Brain microvascular endothelial cell (primary cell): ENCODE measurements at regions not wholly inside any gene's neighbourhood (a gene's known extent, or its start where the extent isn't known, plus 50 kb on each side); places are given as distances from the start of the nearest gene placed in this dataset.
"Not testable (repeated sequence)": the region's sequence is repeated elsewhere in the genome, so short reads cannot be mapped to it uniquely, and the experiment has no call there.

Source experiments
- DNase-seq: peaks from one replicate; pipeline ENCODE4 v3.0.0-alpha.2; 2020
- H3K27ac ChIP-seq: fragments of 250-450 bp; sonication (Bioruptor Pico); 2 replicates; pipeline ENCODE4 v1.5.1; 2020; ENCODE audit warnings: mild to moderate bottlenecking, moderate library complexity
- H3K27me3 ChIP-seq: fragments of 250-450 bp; sonication (Bioruptor Pico); replicated peaks from 2 replicates; pipeline ENCODE4 v1.5.1; 2020; ENCODE audit warnings: mild to moderate bottlenecking
- H3K36me3 ChIP-seq: fragments of 250-450 bp; sonication (Bioruptor Pico); replicated peaks from 2 replicates; pipeline ENCODE4 v1.5.1; 2020; ENCODE audit warnings: mild to moderate bottlenecking
- H3K4me3 ChIP-seq: 2 replicates; pipeline ENCODE4 v1.5.1; 2011; ENCODE audit warnings: low read depth, mild to moderate bottlenecking, control low read depth, low read length, moderate library complexity
- in situ Hi-C: cut with HindIII; loops from 2 replicates; pipeline ENCODE4 v1.10.0; 2017; ENCODE audit warnings: low sequenced_read_pairs, low pct_ligation_motif_present
- TF ChIP-seq, protein P1 (sequence below): IDR thresholded peaks from 2 replicates; pipeline ENCODE4 v1.5.1; 2011; ENCODE audit warnings: low read depth, mild to moderate bottlenecking, moderate library complexity, low read length, control low read depth, inconsistent platforms; ENCODE audit errors: missing control alignments

GRCh38 chr3:124636863-124637296, 93.4 kb upstream of the UMPS start:
- H3K27me3 ChIP-seq: no peaks in the 10 kb centered on the region
- H3K4me3 ChIP-seq: no peak overlapping the region
- TF ChIP-seq, protein P1, sequence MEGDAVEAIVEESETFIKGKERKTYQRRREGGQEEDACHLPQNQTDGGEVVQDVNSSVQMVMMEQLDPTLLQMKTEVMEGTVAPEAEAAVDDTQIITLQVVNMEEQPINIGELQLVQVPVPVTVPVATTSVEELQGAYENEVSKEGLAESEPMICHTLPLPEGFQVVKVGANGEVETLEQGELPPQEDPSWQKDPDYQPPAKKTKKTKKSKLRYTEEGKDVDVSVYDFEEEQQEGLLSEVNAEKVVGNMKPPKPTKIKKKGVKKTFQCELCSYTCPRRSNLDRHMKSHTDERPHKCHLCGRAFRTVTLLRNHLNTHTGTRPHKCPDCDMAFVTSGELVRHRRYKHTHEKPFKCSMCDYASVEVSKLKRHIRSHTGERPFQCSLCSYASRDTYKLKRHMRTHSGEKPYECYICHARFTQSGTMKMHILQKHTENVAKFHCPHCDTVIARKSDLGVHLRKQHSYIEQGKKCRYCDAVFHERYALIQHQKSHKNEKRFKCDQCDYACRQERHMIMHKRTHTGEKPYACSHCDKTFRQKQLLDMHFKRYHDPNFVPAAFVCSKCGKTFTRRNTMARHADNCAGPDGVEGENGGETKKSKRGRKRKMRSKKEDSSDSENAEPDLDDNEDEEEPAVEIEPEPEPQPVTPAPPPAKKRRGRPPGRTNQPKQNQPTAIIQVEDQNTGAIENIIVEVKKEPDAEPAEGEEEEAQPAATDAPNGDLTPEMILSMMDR: no peak
- H3K36me3 ChIP-seq: no peaks in the 10 kb centered on the region
- DNase-seq: no peak
- in situ Hi-C loops: no loop called here
- no peak overlapping the region for H3K27ac ChIP-seq

DNA sequence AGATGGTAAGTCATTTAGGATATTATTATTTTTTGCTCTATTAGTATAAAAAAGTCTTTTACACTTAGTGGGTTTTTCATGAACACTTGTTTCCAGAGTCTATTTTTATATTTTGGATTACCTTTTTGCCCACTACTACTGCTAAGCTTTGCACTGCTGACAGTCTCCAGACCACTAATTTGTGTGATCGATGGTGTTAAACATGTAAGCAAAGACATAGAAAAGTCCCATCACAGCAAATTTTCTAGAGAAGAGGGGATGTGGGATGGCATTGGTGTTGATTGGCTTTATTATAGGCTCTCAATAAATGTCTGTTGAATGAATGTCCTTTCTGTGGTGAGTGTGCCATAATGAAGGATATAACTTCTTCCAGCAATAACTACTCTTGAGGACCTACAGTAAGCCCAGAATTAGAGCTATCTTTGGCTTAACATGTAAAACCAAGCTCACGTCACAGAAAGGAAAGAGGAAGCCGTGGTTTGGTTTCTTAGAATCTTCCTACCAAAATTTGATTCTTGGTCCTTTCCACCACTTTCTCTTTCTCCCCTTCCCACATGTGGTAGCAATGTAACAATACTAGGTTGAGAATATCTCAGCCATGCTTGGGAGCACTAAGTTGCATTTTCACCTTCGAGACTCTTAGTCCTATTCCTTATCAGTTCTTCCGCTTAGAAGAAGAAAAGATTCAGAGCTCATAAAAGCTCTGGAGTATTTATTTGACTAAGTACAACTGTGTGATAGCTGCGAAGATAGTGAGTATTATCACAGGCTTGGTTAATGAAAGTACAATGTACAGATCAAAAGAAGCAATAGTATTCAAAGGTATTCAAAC, 90.6 kb upstream of the UMPS start:
- DNase-seq: no peak
- Histone ChIP-seq H3K27ac (no peak overlapping the region), H3K27me3 (no peaks in the 10 kb centered on the region), H3K36me3 (no peaks in the 10 kb centered on the region), H3K4me3 (no peak overlapping the region)
- in situ Hi-C loops: no loop called here
- TF ChIP-seq, protein P1: no peak

GRCh38 chr3:124640635-124641306, 89.5 kb upstream of the UMPS start:
- TF ChIP-seq, protein P1: no peak
- H3K27ac ChIP-seq: no peak overlapping the region
- H3K27me3 ChIP-seq: no peaks in the 10 kb centered on the region
- DNase-seq: no peak
- no peaks in the 10 kb centered on the region for H3K36me3 ChIP-seq
- in situ Hi-C loops: no loop called here
- H3K4me3 ChIP-seq: no peak overlapping the region

DNA sequence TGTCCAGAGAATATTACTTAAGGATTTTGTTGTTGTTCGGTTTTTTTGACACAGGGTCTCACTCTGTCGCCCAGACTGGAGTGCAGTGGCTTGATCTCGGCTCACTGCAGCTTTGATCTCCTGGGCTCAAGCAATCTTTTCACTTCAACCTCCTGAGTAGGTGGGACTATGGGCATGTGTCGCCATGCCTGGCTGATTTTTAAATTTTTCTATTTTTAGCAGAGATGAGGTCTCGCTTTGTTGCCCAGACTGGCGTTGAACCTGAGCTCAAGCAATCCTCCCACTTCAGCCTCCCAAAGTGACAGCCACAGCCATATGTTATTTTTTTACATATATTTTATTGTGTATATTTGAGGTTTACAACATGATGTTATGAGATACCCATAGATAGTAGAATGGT, 86.8 kb upstream of the UMPS start:
- H3K27me3 ChIP-seq: no peaks in the 10 kb centered on the region
- H3K27ac ChIP-seq: no peak overlapping the region
- TF ChIP-seq, protein P1: no peak
- DNase-seq: no peak
- no peak overlapping the region for H3K4me3 ChIP-seq
- H3K36me3 ChIP-seq: no peaks in the 10 kb centered on the region
- in situ Hi-C loops: no loop called here

GRCh38 chr3:124646186-124646585, 84.1 kb upstream of the UMPS start:
- H3K27ac ChIP-seq, DNase-seq, H3K4me3 ChIP-seq, in situ Hi-C loops, H3K27me3 ChIP-seq, H3K36me3 ChIP-seq: not testable (repeated sequence)

- Histone ChIP-seq H3K27me3 (no peaks in the 10 kb centered on the region), H3K4me3 (no peak overlapping the region), H3K36me3 (no peaks in the 10 kb centered on the region), H3K27ac (no peak overlapping the region)
- TF ChIP-seq, protein P1: no peak
- no peak for DNase-seq
- in situ Hi-C loops: no loop called here
These were observed 81.7 kb upstream of the UMPS start for GRCh38 chr3:124648551-124648950.
